Fibroblast of mammary gland (primary cell): ENCODE measurements at regions not wholly inside any gene's neighbourhood (a gene's known extent, or its start where the extent isn't known, plus 50 kb on each side); places are given as distances from the start of the nearest gene placed in this dataset.

Source experiments
- DNase-seq: peaks from one replicate; pipeline ENCODE4 v3.0.0-alpha.2; 2010; ENCODE audit warnings: low read depth
- H3K4me3 ChIP-seq: 2 replicates; pipeline ENCODE4 v1.5.1; 2011; ENCODE audit warnings: low read depth, mild to moderate bottlenecking, low read length, moderate library complexity; ENCODE audit not compliant: control insufficient read depth
- TF ChIP-seq, protein P1 (sequence below): conservative IDR thresholded peaks from 2 replicates; pipeline ENCODE4 v1.5.1; 2011; ENCODE audit warnings: low read depth, low read length, inconsistent platforms; ENCODE audit not compliant: control insufficient read depth, insufficient read depth

DNA sequence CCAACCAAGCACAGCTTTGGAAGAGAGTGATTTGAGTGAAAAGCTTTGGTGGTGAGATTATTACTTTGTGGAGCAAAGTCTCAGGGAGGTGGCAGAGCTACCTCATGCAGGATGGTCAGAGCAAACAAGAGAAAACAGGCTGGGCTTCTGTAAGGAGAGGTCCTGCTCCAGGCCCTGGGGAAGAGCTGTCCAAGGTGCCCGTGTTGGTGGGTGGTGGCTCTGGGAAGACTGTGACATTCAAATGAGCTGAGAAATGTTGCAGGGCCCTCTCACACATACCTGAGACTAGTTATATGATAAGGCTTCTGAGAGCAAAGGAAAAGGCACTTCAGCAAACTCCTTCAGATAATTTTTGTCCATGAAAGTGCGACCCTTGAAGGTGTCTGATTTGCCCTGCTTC lies 205.5 kb upstream of the SOX21 start:
- TF ChIP-seq, protein P1, sequence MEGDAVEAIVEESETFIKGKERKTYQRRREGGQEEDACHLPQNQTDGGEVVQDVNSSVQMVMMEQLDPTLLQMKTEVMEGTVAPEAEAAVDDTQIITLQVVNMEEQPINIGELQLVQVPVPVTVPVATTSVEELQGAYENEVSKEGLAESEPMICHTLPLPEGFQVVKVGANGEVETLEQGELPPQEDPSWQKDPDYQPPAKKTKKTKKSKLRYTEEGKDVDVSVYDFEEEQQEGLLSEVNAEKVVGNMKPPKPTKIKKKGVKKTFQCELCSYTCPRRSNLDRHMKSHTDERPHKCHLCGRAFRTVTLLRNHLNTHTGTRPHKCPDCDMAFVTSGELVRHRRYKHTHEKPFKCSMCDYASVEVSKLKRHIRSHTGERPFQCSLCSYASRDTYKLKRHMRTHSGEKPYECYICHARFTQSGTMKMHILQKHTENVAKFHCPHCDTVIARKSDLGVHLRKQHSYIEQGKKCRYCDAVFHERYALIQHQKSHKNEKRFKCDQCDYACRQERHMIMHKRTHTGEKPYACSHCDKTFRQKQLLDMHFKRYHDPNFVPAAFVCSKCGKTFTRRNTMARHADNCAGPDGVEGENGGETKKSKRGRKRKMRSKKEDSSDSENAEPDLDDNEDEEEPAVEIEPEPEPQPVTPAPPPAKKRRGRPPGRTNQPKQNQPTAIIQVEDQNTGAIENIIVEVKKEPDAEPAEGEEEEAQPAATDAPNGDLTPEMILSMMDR, result no peak
- no peak for DNase-seq
- no peak overlapping the region for H3K4me3 ChIP-seq

DNA sequence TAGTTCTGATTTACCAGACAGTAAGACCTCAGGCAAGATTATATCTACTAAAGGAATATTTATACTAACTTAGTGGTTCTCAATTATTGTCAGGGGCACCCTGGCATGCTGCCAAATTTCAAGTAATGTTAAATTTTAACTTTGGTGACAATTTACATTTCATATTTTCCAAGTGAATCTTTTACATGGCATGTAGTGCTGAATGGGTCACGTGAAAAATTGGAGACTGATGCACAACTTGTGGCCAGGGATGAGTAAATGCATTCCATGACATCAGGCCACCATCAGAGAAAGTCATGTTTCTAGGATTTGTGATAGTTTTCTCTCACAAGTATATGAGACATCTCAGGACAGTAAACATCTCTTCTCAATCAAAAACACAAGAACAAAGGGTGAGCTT lies 202.6 kb upstream of the SOX21 start:
- no peak overlapping the region for H3K4me3 ChIP-seq
- DNase-seq, result peak; percentile 14
- TF ChIP-seq, protein P1, result no peak

DNA sequence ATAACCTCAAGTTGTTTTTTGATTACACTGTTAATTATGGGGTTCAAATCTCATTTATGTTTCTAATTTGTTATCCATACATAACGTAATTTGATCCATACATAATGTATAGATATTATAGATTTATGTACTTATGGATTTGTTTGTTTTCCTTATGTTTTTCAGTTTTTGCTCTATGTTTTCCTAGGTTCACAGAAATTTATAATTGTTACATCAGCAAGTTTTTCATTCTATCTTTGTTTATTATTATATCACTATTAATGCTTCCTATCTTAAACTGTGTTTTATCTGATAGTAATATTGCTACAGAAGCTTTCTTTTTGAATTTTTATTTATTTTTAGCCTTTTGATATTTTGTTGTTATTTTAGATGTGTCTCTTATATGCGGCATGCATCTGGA lies 194.3 kb upstream of the SOX21 start:
- H3K4me3 ChIP-seq, result no peak overlapping the region
- DNase-seq, result no peak
- TF ChIP-seq, protein P1, result no peak

DNA sequence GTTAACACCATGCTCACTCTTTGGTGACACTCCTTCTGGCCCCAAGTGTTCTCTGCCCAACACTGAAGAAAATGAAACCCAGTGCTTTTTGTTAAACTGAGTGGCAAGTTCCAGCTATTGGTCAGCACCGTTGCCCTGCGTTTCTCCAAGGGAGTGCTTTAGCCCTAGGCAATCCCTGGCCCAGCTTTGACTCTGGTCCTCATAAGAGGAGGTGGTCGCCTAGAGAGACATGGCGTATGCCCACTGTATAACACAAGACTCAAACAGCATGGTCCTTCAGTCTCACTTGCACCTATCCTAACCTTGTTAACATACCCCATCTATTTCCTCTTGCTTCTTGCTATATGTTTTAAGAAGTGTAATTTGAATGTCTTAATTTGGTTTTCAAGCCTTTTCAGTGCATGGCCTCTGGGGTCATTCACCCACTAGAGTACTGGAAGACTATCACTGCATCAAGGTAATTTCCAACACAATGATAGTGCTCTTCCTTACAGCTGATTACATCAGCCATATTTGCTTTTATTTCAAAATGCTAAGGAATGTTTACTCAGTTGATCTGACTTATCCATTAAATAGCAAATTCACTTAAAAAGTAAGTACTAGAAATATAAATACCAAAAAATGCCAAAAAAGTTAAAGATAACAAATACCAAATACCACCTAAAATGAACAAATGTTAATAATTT lies 190.5 kb upstream of the SOX21 start:
- TF ChIP-seq, protein P1, result no peak
- H3K4me3 ChIP-seq, result no peak overlapping the region
- DNase-seq, result no peak

DNA sequence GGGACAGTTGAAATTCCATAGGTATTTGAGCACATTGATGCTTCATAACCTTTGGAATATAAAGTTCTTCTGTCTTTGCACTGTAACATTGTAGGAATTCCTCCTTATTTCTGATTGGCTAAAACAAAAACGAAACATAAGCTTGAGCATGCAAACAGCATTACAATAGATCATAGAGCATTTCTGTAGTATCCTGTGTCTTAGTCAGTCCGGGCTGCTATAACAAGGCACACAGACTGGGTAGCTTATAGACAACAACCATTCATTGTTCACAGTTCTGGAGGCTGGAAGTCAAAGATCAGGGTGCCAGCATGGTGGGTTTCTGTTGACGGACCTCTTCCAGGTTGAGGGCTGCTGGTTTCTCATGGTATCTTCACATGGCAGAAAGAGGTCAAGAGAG lies 188.7 kb upstream of the SOX21 start:
- no peak overlapping the region for H3K4me3 ChIP-seq
- DNase-seq, result peak; percentile 1
- TF ChIP-seq, protein P1, result no peak

DNA sequence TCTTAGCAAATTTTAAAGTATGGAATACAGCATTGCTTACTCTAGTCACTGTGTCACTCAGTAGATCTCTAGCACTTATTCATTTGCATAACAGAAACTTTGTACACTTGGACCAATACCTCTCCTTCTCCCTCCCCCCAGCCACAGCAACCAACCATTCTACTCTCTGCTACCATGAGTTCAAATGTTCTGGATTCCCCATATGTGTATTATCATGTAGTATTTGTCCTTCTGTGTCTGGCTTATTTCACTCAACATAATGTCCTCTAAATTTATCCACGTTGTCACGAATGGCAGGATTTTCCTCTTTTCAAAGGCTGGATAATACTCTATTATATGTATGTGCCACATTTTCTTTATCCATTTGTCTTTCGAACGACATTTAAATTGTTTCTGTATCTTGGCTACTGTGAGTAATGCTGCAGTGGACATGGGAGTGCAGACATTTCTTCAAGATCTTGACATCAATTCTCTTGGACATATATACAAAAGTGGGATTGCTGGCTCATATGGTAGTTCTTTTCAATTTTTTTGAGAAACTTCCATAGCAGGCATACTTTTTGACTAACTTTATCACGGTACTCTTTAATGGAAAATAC lies 184.5 kb upstream of the SOX21 start:
- TF ChIP-seq, protein P1, result no peak
- no peak overlapping the region for H3K4me3 ChIP-seq
- DNase-seq, result no peak
